HFF-Myc (cell line): ENCODE measurements at regions not wholly inside any gene's neighbourhood (a gene's known extent, or its start where the extent isn't known, plus 50 kb on each side); places are given as distances from the start of the nearest gene placed in this dataset.
"Not testable (repeated sequence)": the region's sequence is repeated elsewhere in the genome, so short reads cannot be mapped to it uniquely, and the experiment has no call there.

ENCODE experiments used
- DNase-seq: peaks from one replicate; pipeline ENCODE4 v3.0.0-alpha.2; 2011; ENCODE audit warnings: low read depth; ENCODE audit errors: extremely low read depth
- H3K4me3 ChIP-seq: replicated peaks from 2 replicates; pipeline ENCODE4 v1.5.1; 2011; ENCODE audit warnings: low read depth, mild to moderate bottlenecking, control low read depth, low read length
- TF ChIP-seq, protein P1 (sequence below): IDR thresholded peaks from 2 replicates; pipeline ENCODE4 v1.5.1; 2012; ENCODE audit warnings: mild to moderate bottlenecking, low read depth, low read length, control low read depth; ENCODE audit errors: missing control alignments

DNA sequence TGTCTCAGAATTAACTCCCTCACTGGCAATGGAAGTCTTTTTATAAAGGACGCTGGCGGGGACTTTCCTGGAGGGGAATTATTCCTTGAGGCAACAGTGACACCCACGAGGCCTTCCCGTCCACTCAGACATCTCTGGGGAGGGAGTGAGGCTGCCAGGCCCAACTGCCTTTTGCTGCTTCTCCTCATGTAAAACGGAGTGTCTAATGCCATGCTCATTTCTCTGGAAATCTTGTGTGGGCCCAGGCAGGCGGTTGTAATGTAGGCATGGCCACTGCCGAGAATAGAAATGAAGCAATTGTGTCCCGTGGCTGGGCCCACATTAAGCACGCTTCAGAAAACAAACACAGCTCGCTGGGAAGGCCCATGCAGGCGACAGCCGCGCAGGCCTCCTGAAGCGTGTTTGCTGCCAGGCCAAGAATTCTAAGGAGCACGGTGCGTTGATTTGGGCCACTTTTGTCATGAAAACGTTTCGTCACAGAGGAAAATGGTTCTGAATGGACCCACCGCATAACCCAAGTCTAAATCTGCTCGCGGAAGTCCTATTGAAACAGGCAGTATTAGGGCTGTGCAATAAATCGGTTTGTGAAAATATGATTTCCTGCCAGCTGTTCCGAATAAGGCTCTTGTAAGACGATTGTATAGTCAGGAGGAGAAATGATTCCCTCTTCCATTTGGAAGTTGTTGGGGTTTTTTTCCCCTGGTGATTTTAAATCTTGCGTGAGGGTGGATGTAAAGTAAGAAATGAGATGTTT, 104.2 kb upstream of the CHST15 start:
- no peak overlapping the region for H3K4me3 ChIP-seq
- no peak for DNase-seq
- TF ChIP-seq, protein P1, sequence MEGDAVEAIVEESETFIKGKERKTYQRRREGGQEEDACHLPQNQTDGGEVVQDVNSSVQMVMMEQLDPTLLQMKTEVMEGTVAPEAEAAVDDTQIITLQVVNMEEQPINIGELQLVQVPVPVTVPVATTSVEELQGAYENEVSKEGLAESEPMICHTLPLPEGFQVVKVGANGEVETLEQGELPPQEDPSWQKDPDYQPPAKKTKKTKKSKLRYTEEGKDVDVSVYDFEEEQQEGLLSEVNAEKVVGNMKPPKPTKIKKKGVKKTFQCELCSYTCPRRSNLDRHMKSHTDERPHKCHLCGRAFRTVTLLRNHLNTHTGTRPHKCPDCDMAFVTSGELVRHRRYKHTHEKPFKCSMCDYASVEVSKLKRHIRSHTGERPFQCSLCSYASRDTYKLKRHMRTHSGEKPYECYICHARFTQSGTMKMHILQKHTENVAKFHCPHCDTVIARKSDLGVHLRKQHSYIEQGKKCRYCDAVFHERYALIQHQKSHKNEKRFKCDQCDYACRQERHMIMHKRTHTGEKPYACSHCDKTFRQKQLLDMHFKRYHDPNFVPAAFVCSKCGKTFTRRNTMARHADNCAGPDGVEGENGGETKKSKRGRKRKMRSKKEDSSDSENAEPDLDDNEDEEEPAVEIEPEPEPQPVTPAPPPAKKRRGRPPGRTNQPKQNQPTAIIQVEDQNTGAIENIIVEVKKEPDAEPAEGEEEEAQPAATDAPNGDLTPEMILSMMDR = no peak

DNA sequence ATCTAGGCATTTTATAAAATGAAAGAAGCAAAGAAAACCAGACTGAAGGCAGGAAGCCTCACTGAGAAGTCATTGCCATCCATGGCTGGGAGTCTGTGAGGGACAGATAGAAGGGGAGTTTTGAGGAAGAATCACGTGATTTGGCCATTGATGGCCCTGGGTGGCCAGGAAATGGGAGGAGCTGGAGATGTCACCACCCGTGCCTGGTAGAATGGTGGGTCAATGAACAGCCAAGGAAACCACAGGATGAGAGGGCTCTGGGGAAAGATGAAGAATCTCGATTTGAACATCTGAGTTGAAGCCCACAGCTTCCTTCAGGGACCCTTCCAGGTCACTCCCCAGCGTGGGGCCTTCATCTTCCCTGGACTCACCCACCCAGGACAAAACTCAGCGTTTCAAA, 103.3 kb upstream of the CHST15 start:
- no peak for DNase-seq
- H3K4me3 ChIP-seq = no peak overlapping the region
- TF ChIP-seq, protein P1 = no peak

DNA sequence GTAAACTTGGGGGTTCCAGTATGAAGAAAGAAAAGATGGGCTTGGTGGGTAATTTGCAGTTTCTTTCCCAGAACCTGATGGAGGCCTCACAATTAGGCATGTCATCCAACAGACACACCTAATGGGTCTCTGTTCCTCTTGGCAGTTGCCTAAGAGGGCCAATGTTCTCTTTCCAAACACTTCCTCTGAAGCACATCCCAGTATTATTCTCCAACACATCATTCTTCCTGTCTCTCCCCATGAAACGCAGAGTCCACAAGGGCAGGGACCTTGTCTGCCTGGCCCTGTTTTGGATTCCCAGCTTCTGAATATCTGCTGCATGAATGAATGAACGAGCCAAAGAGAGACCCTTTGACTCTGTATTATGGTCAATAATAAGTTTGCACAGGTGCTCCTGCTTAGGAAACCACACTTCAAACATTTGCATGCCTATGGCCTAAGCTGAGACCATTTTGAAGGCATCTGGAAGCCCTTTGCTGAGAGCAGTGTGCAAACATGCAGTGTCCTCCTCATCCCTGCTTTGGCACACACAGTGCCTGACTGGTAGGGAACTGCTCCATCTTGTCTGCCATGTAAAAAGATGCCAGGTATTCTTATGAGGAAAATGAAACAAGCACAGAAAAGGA, 100.9 kb upstream of the CHST15 start:
- H3K4me3 ChIP-seq = no peak overlapping the region
- no peak for DNase-seq
- TF ChIP-seq, protein P1 = no peak

DNA sequence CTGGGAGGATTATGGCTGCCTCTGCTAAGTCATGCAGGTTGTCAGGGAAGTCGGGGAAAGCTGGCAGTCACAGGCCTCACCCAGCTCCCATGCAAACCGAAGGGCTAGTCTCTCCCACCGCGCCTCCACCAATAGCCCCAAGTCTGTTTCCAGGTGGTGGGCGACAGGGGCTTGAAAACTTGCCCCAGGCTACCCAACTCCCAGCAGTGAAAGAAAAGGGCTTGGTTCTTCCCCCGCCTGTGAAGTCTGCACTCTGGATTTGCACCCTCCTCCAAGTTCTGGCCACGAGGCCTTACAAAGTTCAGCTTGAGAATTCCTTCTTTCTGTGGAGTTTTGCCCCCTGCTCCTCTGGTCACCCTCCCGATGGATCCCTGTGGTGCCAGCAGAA, 99.9 kb upstream of the CHST15 start:
- H3K4me3 ChIP-seq = no peak overlapping the region
- DNase-seq = no peak
- TF ChIP-seq, protein P1 = no peak

DNA sequence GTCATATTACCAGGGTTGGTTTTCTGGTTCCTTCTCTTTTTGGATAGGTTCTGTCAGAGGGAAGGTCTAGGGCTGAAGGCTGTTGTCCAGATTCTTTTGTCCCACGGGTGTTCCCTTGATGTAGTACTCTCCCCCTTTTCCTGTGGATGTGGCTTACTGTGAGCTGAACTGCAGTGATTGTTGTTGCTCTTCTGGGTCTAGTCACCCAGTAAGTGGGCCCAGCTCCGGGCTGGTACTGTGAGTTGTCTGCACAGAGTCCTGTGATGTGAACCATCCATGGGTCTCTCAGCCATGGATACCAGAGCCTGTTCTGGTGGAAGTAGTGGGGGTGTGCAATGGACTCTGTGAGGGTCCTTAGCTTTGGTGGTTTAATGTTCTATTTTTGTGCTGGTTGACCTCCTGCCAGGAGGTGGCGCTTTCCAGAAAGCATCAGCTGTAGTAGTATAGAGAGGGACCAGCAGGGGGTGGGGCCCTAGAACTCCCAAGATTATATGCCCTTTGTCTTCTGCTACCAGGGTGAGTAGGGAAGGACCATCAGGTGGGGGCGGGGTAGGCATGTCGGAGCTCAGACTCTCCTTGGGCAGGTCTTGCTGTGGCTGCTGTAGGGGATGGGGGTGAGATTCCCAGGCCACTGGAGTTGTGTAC, 99.4 kb upstream of the CHST15 start:
- not testable (repeated sequence) for DNase-seq
- TF ChIP-seq, protein P1 = peak; percentile 22

DNA sequence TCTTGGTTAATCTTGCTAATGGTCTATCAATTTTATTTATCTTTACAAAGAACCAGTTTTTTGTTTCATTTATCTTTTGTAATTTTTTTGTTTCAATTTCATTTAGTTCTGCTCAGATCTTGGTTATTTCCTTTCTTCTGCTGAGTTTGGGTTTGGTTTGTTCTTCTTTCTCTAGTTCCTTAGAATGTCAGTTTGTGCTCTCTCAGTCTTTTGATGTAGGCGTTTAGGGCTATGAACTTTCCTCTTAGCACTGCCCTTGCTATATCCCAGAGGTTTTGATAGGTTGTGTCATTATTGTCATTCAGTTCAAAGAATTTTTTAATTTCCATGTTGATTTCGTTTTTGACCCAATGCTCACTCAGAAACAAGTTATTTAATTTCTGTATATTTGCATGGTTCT, 97.1 kb upstream of the CHST15 start:
- DNase-seq, H3K4me3 ChIP-seq: not testable (repeated sequence)

More for the DNA sequence above, 99.4 kb upstream of the CHST15 start:
- not testable (repeated sequence) for H3K4me3 ChIP-seq

DNA sequence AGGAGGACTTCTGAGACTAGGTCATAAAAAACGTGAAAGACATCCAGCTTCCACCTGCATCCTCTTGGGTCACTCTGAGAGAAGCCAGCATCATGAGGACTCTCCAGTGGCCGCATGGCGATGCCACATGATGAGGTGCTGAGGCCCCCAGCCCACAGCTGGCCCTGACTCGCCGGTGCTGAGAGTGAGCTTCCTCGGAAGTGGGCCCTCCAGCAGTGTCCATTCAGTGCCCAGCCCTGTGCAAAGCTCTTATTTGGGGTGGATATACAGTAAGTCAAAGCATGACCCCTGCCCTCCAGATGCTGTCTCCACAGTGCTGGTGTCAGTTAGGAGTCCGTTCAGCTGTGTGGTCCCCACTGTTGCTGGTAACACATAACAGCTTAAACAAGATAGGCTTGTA, 93.6 kb upstream of the CHST15 start:
- no peak for DNase-seq
- H3K4me3 ChIP-seq = no peak overlapping the region
- TF ChIP-seq, protein P1 = no peak
